Brain microvascular endothelial cell (primary cell): ENCODE measurements at regions not wholly inside any gene's neighbourhood (a gene's known extent, or its start where the extent isn't known, plus 50 kb on each side); places are given as distances from the start of the nearest gene placed in this dataset.
"Not testable (repeated sequence)": the region's sequence is repeated elsewhere in the genome, so short reads cannot be mapped to it uniquely, and the experiment has no call there.

Experiments used
- DNase-seq: peaks from one replicate; pipeline ENCODE4 v3.0.0-alpha.2; 2020
- H3K27ac ChIP-seq: fragments of 250-450 bp; sonication (Bioruptor Pico); 2 replicates; pipeline ENCODE4 v1.5.1; 2020; ENCODE audit warnings: mild to moderate bottlenecking, moderate library complexity
- H3K27me3 ChIP-seq: fragments of 250-450 bp; sonication (Bioruptor Pico); replicated peaks from 2 replicates; pipeline ENCODE4 v1.5.1; 2020; ENCODE audit warnings: mild to moderate bottlenecking
- H3K36me3 ChIP-seq: fragments of 250-450 bp; sonication (Bioruptor Pico); replicated peaks from 2 replicates; pipeline ENCODE4 v1.5.1; 2020; ENCODE audit warnings: mild to moderate bottlenecking
- H3K4me3 ChIP-seq: 2 replicates; pipeline ENCODE4 v1.5.1; 2011; ENCODE audit warnings: low read depth, mild to moderate bottlenecking, control low read depth, low read length, moderate library complexity
- CTCF ChIP-seq: IDR thresholded peaks from 2 replicates; pipeline ENCODE4 v1.5.1; 2011; ENCODE audit warnings: low read depth, mild to moderate bottlenecking, moderate library complexity, low read length, control low read depth, inconsistent platforms; ENCODE audit errors: missing control alignments
- in situ Hi-C: cut with HindIII; loops from 2 replicates; pipeline ENCODE4 v1.10.0; 2017; ENCODE audit warnings: low sequenced_read_pairs, low pct_ligation_motif_present

GRCh38 chr1:83495560-83495959 lies 503.4 kb downstream of the TTLL7 start:
- in situ Hi-C loops = no loop called here
- no peak for DNase-seq
- Histone ChIP-seq H3K27ac (no peak overlapping the region), H3K27me3 (no peaks in the 10 kb centered on the region), H3K36me3 (no peaks in the 10 kb centered on the region), H3K4me3 (no peak overlapping the region)
- no peak for TF ChIP-seq CTCF

- no peaks in the 10 kb centered on the region for H3K36me3 ChIP-seq
- no peak overlapping the region for H3K27ac ChIP-seq
- in situ Hi-C loops = no loop called here
- no peak overlapping the region for H3K4me3 ChIP-seq
- DNase-seq = no peak
- TF ChIP-seq CTCF = no peak
- no peaks in the 10 kb centered on the region for H3K27me3 ChIP-seq
These were observed 505.3 kb downstream of the TTLL7 start for GRCh38 chr1:83493633-83494032.

- Histone ChIP-seq H3K36me3 (no peaks in the 10 kb centered on the region), H3K4me3 (no peak overlapping the region), H3K27ac (no peak overlapping the region), H3K27me3 (no peaks in the 10 kb centered on the region)
- in situ Hi-C loops = no loop called here
- no peak for TF ChIP-seq CTCF
- no peak for DNase-seq
These were observed 507.0 kb downstream of the TTLL7 start for GRCh38 chr1:83491930-83492329.

GRCh38 chr1:83490988-83491387 lies 507.9 kb downstream of the TTLL7 start:
- no peaks in the 10 kb centered on the region for H3K36me3 ChIP-seq
- H3K27ac ChIP-seq = no peak overlapping the region
- TF ChIP-seq CTCF = no peak
- DNase-seq = no peak
- in situ Hi-C loops = no loop called here
- no peak overlapping the region for H3K4me3 ChIP-seq
- H3K27me3 ChIP-seq = no peaks in the 10 kb centered on the region

- H3K27ac ChIP-seq, H3K4me3 ChIP-seq, H3K36me3 ChIP-seq, in situ Hi-C loops, H3K27me3 ChIP-seq, DNase-seq: not testable (repeated sequence)
These were observed 510.8 kb downstream of the TTLL7 start for GRCh38 chr1:83488105-83488504.

GRCh38 chr1:83487460-83487859 lies 511.5 kb downstream of the TTLL7 start:
- H3K36me3 ChIP-seq, in situ Hi-C loops, H3K27me3 ChIP-seq, H3K27ac ChIP-seq, H3K4me3 ChIP-seq, DNase-seq: not testable (repeated sequence)

GRCh38 chr1:83485314-83486019 lies 513.5 kb downstream of the TTLL7 start:
- in situ Hi-C loops, H3K27me3 ChIP-seq, H3K4me3 ChIP-seq, H3K27ac ChIP-seq, DNase-seq, H3K36me3 ChIP-seq: not testable (repeated sequence)

GRCh38 chr1:83481284-83481683 lies 517.6 kb downstream of the TTLL7 start:
- H3K36me3 ChIP-seq, H3K27ac ChIP-seq, H3K4me3 ChIP-seq, DNase-seq, H3K27me3 ChIP-seq, in situ Hi-C loops: not testable (repeated sequence)

GRCh38 chr1:83479591-83480239 lies 519.2 kb downstream of the TTLL7 start:
- H3K27ac ChIP-seq, H3K4me3 ChIP-seq, DNase-seq, H3K27me3 ChIP-seq, in situ Hi-C loops, H3K36me3 ChIP-seq: not testable (repeated sequence)

GRCh38 chr1:83478127-83478526 lies 520.8 kb downstream of the TTLL7 start:
- in situ Hi-C loops, H3K27me3 ChIP-seq, H3K36me3 ChIP-seq, H3K4me3 ChIP-seq, DNase-seq, H3K27ac ChIP-seq: not testable (repeated sequence)
